Testis (tissue), 2 donors: ENCODE measurements at regions not wholly inside any gene's neighbourhood (a gene's known extent, or its start where the extent isn't known, plus 50 kb on each side); places are given as distances from the start of the nearest gene placed in this dataset.

Experiments
- DNase-seq: peaks from one replicate; pipeline ENCODE4 v3.0.0-alpha.2; 2019
- H3K27ac ChIP-seq, 2 donors: fragments of 200-600 bp; sonication (generic); one replicate each; pipeline ENCODE4 v1.5.1; 2019
- H3K27me3 ChIP-seq: fragments of 200-600 bp; sonication (generic); one replicate; pipeline ENCODE4 v1.5.1; 2019
- H3K36me3 ChIP-seq: fragments of 200-600 bp; sonication (generic); one replicate; pipeline ENCODE4 v1.5.1; 2017; ENCODE audit warnings: low read depth; ENCODE audit errors: missing control alignments
- H3K4me1 ChIP-seq: fragments of 200-600 bp; sonication (generic); one replicate; pipeline ENCODE4 v1.5.1; 2019
- H3K4me3 ChIP-seq, 2 donors: fragments of 200-600 bp; sonication (generic); one replicate each; pipeline ENCODE4 v1.5.1; 2017 to 2019
- H3K9me3 ChIP-seq: fragments of 200-600 bp; sonication (generic); one replicate; pipeline ENCODE4 v1.5.1; 2017
- CTCF ChIP-seq, 3 experiments: fragments of 450-650 bp in 2 of 3; fragments of 200-600 bp in 1 of 3; sonication (generic) in 1 of 3; IDR thresholded peaks; one replicate each; pipeline ENCODE4 v1.5.1; 2016 to 2019; ENCODE audit warnings: antibody characterized with exemption in 3 of 3, mild to moderate bottlenecking in 2 of 3, moderate library complexity in 1 of 3
- POLR2A ChIP-seq: fragments of 450-650 bp; IDR thresholded peaks from one replicate; pipeline ENCODE4 v1.6.1; 2017; ENCODE audit warnings: antibody characterized with exemption, mild to moderate bottlenecking, moderate library complexity
- WGBS, 2 donors: methylation state at CpG; one replicate each; pipeline ENCODE4 v1.1.5; 2018; 5-methylcytosine and 5-hydroxymethylcytosine counted together
- intact Hi-C: fragments of 100-400 bp; cut with DNase I; formaldehyde crosslinking; loops from one replicate; pipeline ENCODE4 v1.15.1; 2023; ENCODE audit warnings: low total_unique reads

DNA sequence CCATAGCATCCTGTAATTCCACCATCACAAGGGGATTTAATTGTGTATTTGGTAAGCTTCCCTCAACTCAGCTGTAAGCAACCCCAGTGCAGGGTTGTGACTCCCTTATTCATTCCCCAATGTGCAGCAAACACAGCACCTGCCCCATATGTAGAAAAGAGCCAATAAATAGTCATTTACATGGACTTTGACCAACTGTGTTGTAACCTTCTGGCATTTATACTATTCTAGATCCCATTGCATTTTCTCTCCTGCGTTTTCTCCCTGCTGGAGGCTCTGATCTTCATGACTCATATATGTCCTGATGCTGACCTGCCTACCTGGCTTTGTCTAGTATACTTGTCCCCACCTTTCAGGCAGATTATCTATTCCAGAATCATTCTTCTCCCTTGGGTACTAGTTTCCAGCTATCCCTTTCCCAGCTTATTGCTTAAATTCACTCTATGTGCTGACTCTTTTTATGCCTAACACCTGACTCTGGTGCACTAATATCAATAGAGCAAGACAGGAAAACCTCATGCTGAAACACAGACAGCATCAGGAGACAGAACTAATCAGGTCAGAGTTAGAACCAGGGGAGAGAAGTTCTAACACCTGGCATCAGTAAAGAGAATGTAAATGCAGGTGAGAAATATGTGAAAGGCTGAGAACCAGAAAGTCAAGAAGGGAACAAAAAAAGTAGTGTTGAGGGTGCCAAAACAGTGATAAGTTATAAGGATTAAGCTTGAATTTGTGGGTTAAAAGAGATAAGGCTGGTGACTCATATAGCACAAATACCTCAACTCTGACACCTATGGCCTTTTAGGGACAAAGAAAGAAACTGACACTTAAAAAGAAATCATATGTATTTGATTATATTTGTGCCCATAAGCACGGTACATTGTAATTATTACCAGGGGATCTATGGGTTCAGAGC, 402.7 kb downstream of the IPMK start:
- 58 to 59% methylated on average over 2 of the region's 2 CpGs for WGBS, 2 donors
- Histone ChIP-seq H3K9me3 (no peaks in the 10 kb centered on the region), H3K36me3 (no peaks in the 10 kb centered on the region), H3K4me3 (no peak overlapping the region), H3K27ac (no peak overlapping the region), H3K4me1 (no peaks in the 10 kb centered on the region), H3K27me3 (no peaks in the 10 kb centered on the region)
- DNase-seq: no peak
- intact Hi-C loops: no loop called here
- TF ChIP-seq POLR2A (no peak), CTCF (IDR thresholded peaks at IDR 0.05) (no peak)

- Histone ChIP-seq H3K9me3 (no peaks in the 10 kb centered on the region), H3K27me3 (no peaks in the 10 kb centered on the region), H3K36me3 (no peaks in the 10 kb centered on the region), H3K4me3 (no peak overlapping the region), H3K4me1 (no peaks in the 10 kb centered on the region), H3K27ac (no peak overlapping the region)
- no peak for TF ChIP-seq CTCF (IDR thresholded peaks at IDR 0.05)
- no peak for TF ChIP-seq POLR2A
- 41 to 43% methylated on average over 1 of the region's 1 CpG for WGBS, 2 donors
- DNase-seq: no peak
- intact Hi-C loops: no loop called here
Observed at GRCh38 chr10:57849691-57850357, 417.9 kb downstream of the IPMK start.

DNA sequence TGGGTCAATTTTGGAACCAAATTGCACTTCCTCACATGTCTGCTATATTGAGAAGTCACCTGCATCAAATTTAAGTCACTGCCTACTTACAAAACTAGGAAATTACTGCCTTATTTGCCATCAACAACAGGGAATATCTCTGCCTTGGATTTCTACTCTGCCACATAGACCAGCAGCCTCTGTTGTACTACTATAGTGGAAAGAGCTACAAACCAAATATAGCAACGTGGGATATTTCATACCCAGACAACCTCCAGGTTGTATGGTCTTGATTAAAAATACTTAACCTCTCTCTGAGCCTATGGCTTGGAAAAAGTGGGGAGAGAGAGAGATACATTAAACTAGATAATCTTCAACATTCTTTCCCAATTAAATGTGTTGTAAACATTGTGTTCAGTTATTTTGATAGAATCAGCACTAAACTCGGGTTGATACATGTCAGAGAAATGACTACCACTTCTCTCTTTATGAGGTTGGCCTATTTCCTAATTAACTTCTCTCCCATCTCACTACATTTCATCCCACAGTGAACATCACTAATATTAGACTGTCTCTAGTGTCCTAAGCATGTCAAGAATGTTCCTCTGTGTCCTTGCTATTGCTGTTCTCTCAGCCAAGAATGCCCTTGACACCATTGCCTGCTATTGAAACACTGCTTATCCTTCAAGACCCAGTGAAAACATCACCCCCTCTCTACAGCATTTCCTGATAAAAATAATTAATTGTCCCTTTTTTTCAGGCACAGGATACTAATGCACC, 421.2 kb downstream of the IPMK start:
- TF ChIP-seq CTCF (IDR thresholded peaks at IDR 0.05) (no peak), POLR2A (no peak)

GRCh38 chr10:57844387-57844998, 423.2 kb downstream of the IPMK start:
- Histone ChIP-seq H3K4me3 (no peak overlapping the region), H3K27me3 (no peaks in the 10 kb centered on the region), H3K4me1 (no peaks in the 10 kb centered on the region), H3K36me3 (no peaks in the 10 kb centered on the region), H3K27ac (no peak overlapping the region), H3K9me3 (no peaks in the 10 kb centered on the region)
- WGBS, 2 donors: 73 to 80% methylated on average over 4 of the region's 4 CpGs
- no peak for DNase-seq
- intact Hi-C loops: no loop called here
- no peak for TF ChIP-seq CTCF (IDR thresholded peaks at IDR 0.05)
- no peak for TF ChIP-seq POLR2A

More for the DNA sequence above, 421.2 kb downstream of the IPMK start:
- no peak for DNase-seq
- H3K4me3 ChIP-seq: no peak overlapping the region
- no peaks in the 10 kb centered on the region for H3K9me3 ChIP-seq
- H3K27ac ChIP-seq: no peak overlapping the region
- H3K4me1 ChIP-seq: no peaks in the 10 kb centered on the region
- intact Hi-C loops: no loop called here
- no peaks in the 10 kb centered on the region for H3K36me3 ChIP-seq
- 51 to 57% methylated on average over 2 of the region's 2 CpGs for WGBS, 2 donors
- H3K27me3 ChIP-seq: no peaks in the 10 kb centered on the region
